ENCODE measurements at regions not wholly inside any gene's neighbourhood (a gene's known extent, or its start where the extent isn't known, plus 50 kb on each side); places are given as distances from the start of the nearest gene placed in this dataset.

- no peak for TF ChIP-seq JUND (IDR thresholded peaks at IDR 0.05; ENCODE audit: low read depth)
- no peak for DNase-seq (ENCODE audit: low read depth in 1 of 2, low spot score in 1 of 2)
- in situ Hi-C loops (cut with HindIII; ENCODE audit: low pct_unique_long_range_greater_than_20kb, low sequenced_read_pairs) = no loop called here
Observed at GRCh38 chr18:78677483-78678317, 301.9 kb upstream of the SALL3 start.

GRCh38 chr18:78678318-78678695 is 301.3 kb upstream of the SALL3 start:
- DNase-seq (ENCODE audit: low read depth in 1 of 2, low spot score in 1 of 2) = no peak
- in situ Hi-C loops (cut with HindIII; ENCODE audit: low pct_unique_long_range_greater_than_20kb, low sequenced_read_pairs) = no loop called here
- no peak for TF ChIP-seq JUND (IDR thresholded peaks at IDR 0.05; ENCODE audit: low read depth)

- no peak for TF ChIP-seq JUND (IDR thresholded peaks at IDR 0.05; ENCODE audit: low read depth)
- in situ Hi-C loops (cut with HindIII; ENCODE audit: low pct_unique_long_range_greater_than_20kb, low sequenced_read_pairs) = no loop called here
- no peak for DNase-seq (ENCODE audit: low read depth in 1 of 2, low spot score in 1 of 2)
Observed at GRCh38 chr18:78679031-78679430, 300.6 kb upstream of the SALL3 start.

- no peak for DNase-seq (ENCODE audit: low read depth in 1 of 2, low spot score in 1 of 2)
- in situ Hi-C loops (cut with HindIII; ENCODE audit: low pct_unique_long_range_greater_than_20kb, low sequenced_read_pairs) = no loop called here
- no peak for TF ChIP-seq JUND (IDR thresholded peaks at IDR 0.05; ENCODE audit: low read depth)
Observed at GRCh38 chr18:78679613-78680260, 299.9 kb upstream of the SALL3 start.

GRCh38 chr18:78681396-78681795 is 298.2 kb upstream of the SALL3 start:
- TF ChIP-seq JUND (IDR thresholded peaks at IDR 0.05; ENCODE audit: low read depth) = no peak
- in situ Hi-C loops (cut with HindIII; ENCODE audit: low pct_unique_long_range_greater_than_20kb, low sequenced_read_pairs) = no loop called here
- no peak for DNase-seq (ENCODE audit: low read depth in 1 of 2, low spot score in 1 of 2)

- in situ Hi-C loops (cut with HindIII; ENCODE audit: low pct_unique_long_range_greater_than_20kb, low sequenced_read_pairs) = no loop called here
- no peak for DNase-seq (ENCODE audit: low read depth in 1 of 2, low spot score in 1 of 2)
- TF ChIP-seq JUND (IDR thresholded peaks at IDR 0.05; ENCODE audit: low read depth) = no peak
Observed at GRCh38 chr18:78681934-78682333, 297.7 kb upstream of the SALL3 start.

GRCh38 chr18:78682716-78683115 is 296.9 kb upstream of the SALL3 start:
- TF ChIP-seq JUND (IDR thresholded peaks at IDR 0.05; ENCODE audit: low read depth) = no peak
- in situ Hi-C loops (cut with HindIII; ENCODE audit: low pct_unique_long_range_greater_than_20kb, low sequenced_read_pairs) = no loop called here
- no peak for DNase-seq (ENCODE audit: low read depth in 1 of 2, low spot score in 1 of 2)

GRCh38 chr18:78683191-78684010 is 296.2 kb upstream of the SALL3 start:
- DNase-seq (ENCODE audit: low read depth in 1 of 2, low spot score in 1 of 2) = no peak
- in situ Hi-C loops (cut with HindIII; ENCODE audit: low pct_unique_long_range_greater_than_20kb, low sequenced_read_pairs) = no loop called here
- no peak for TF ChIP-seq JUND (IDR thresholded peaks at IDR 0.05; ENCODE audit: low read depth)

GRCh38 chr18:78685250-78685979 is 294.2 kb upstream of the SALL3 start:
- in situ Hi-C loops (cut with HindIII; ENCODE audit: low pct_unique_long_range_greater_than_20kb, low sequenced_read_pairs) = no loop called here
- TF ChIP-seq JUND (IDR thresholded peaks at IDR 0.05; ENCODE audit: low read depth) = no peak
- DNase-seq (ENCODE audit: low read depth in 1 of 2, low spot score in 1 of 2) = no peak

GRCh38 chr18:78685980-78686530 is 293.6 kb upstream of the SALL3 start:
- in situ Hi-C loops (cut with HindIII; ENCODE audit: low pct_unique_long_range_greater_than_20kb, low sequenced_read_pairs) = no loop called here
- no peak for TF ChIP-seq JUND (IDR thresholded peaks at IDR 0.05; ENCODE audit: low read depth)
- DNase-seq (ENCODE audit: low read depth in 1 of 2, low spot score in 1 of 2) = no peak

- in situ Hi-C loops (cut with HindIII; ENCODE audit: low pct_unique_long_range_greater_than_20kb, low sequenced_read_pairs) = no loop called here
- no peak for DNase-seq (ENCODE audit: low read depth in 1 of 2, low spot score in 1 of 2)
Observed at GRCh38 chr18:78686976-78687685, 292.5 kb upstream of the SALL3 start.

More at GRCh38 chr18:78686976-78687685, 292.5 kb upstream of the SALL3 start:
- TF ChIP-seq JUND (IDR thresholded peaks at IDR 0.05; ENCODE audit: low read depth) = no peak

All from T47D (cell line).